H9 (cell line): ENCODE measurements at regions not wholly inside any gene's neighbourhood (a gene's known extent, or its start where the extent isn't known, plus 50 kb on each side); places are given as distances from the start of the nearest gene placed in this dataset.

ENCODE experiments used
- DNase-seq: peaks from one replicate; pipeline ENCODE4 v3.0.0-alpha.2; 2017
- H2AFZ ChIP-seq: one replicate; pipeline ENCODE4 v1.6.1; 2013; ENCODE audit warnings: mild to moderate bottlenecking, low read length, control low read depth, moderate library complexity
- H2AK5ac ChIP-seq: 2 replicates; pipeline ENCODE4 v1.6.1; 2013; ENCODE audit warnings: low read length, control low read depth, mixed read lengths; ENCODE audit not compliant: insufficient read length
- H2BK120ac ChIP-seq: one replicate; pipeline ENCODE4 v1.6.1; 2013; ENCODE audit warnings: low read depth, mild to moderate bottlenecking, low read length, control low read depth, inconsistent platforms; ENCODE audit not compliant: poor library complexity, severe bottlenecking
- H2BK12ac ChIP-seq: 2 replicates; pipeline ENCODE4 v1.6.1; 2013; ENCODE audit warnings: low read length, control low read depth, mixed read lengths, low read depth; ENCODE audit not compliant: insufficient read length
- H2BK15ac ChIP-seq: 2 replicates; pipeline ENCODE4 v1.6.1; 2013; ENCODE audit warnings: low read depth, low read length, control low read depth
- H2BK20ac ChIP-seq: one replicate; pipeline ENCODE4 v1.6.1; 2013; ENCODE audit warnings: low read depth, mild to moderate bottlenecking, low read length, control low read depth, inconsistent platforms; ENCODE audit not compliant: poor library complexity, severe bottlenecking
- H2BK5ac ChIP-seq: 2 replicates; pipeline ENCODE4 v1.6.1; 2013; ENCODE audit warnings: low read length, control low read depth, mixed read lengths; ENCODE audit not compliant: insufficient read length
- H3K14ac ChIP-seq: 2 replicates; pipeline ENCODE4 v1.6.1; 2013; ENCODE audit warnings: low read length, control low read depth; ENCODE audit not compliant: insufficient read depth
- H3K18ac ChIP-seq: 2 replicates; pipeline ENCODE4 v1.6.1; 2013; ENCODE audit warnings: low read depth, mild to moderate bottlenecking, mixed read lengths, low read length, control low read depth; ENCODE audit not compliant: insufficient read length
- H3K23ac ChIP-seq: 2 replicates; pipeline ENCODE4 v1.6.1; 2013; ENCODE audit warnings: low read length, control low read depth, mixed read lengths, low read depth; ENCODE audit not compliant: insufficient read length
- H3K23me2 ChIP-seq: 2 replicates; pipeline ENCODE4 v1.6.1; 2013; ENCODE audit warnings: low read depth, mild to moderate bottlenecking, mixed read lengths, low read length, control low read depth; ENCODE audit not compliant: insufficient read length, poor library complexity, severe bottlenecking
- H3K27ac ChIP-seq: 2 replicates; pipeline ENCODE4 v1.5.1; 2013; ENCODE audit warnings: low read length, control low read depth, mixed read lengths, low read depth; ENCODE audit not compliant: insufficient read length
- H3K27me3 ChIP-seq: 2 replicates; pipeline ENCODE4 v1.6.1; 2013; ENCODE audit warnings: low read length, control low read depth, inconsistent platforms; ENCODE audit not compliant: insufficient read depth
- H3K4ac ChIP-seq: 2 replicates; pipeline ENCODE4 v1.6.1; 2013; ENCODE audit warnings: low read depth, mild to moderate bottlenecking, control low read depth, inconsistent platforms, low read length, moderate library complexity
- H3K4me1 ChIP-seq: 2 replicates; pipeline ENCODE4 v1.6.1; 2013; ENCODE audit warnings: low read length, control low read depth, inconsistent platforms; ENCODE audit not compliant: insufficient read depth
- H3K4me2 ChIP-seq: 2 replicates; pipeline ENCODE4 v1.6.1; 2013; ENCODE audit warnings: low read length, control low read depth, mixed read lengths; ENCODE audit not compliant: insufficient read length, insufficient read depth
- H3K56ac ChIP-seq: 2 replicates; pipeline ENCODE4 v1.6.1; 2013; ENCODE audit warnings: low read depth, mild to moderate bottlenecking, mixed read lengths, low read length, control low read depth; ENCODE audit not compliant: insufficient read length
- H3K79me1 ChIP-seq: 2 replicates; pipeline ENCODE4 v1.6.1; 2013; ENCODE audit warnings: low read depth, mild to moderate bottlenecking, moderate library complexity, low read length, control low read depth, inconsistent platforms; ENCODE audit not compliant: insufficient read depth, poor library complexity, severe bottlenecking
- H3K79me2 ChIP-seq: 2 replicates; pipeline ENCODE4 v1.6.1; 2013; ENCODE audit warnings: low read length, control low read depth, inconsistent platforms; ENCODE audit not compliant: insufficient read depth
- H3K9ac ChIP-seq: 2 replicates; pipeline ENCODE4 v1.6.1; 2013; ENCODE audit warnings: low read length, control low read depth, mixed read lengths; ENCODE audit not compliant: insufficient read length; ENCODE audit errors: extremely low read depth
- H3K9me3 ChIP-seq: one replicate; pipeline ENCODE4 v1.6.1; 2013; ENCODE audit warnings: low read depth, low read length, inconsistent platforms; ENCODE audit not compliant: control insufficient read depth
- H3T11ph ChIP-seq: one replicate; pipeline ENCODE4 v1.6.1; 2013; ENCODE audit warnings: mild to moderate bottlenecking, low read length, control low read depth, inconsistent platforms
- H4K20me1 ChIP-seq: one replicate; pipeline ENCODE4 v1.6.1; 2013; ENCODE audit not compliant: control insufficient read depth, insufficient read length, insufficient read depth
- H4K5ac ChIP-seq: 2 replicates; pipeline ENCODE4 v1.6.1; 2013; ENCODE audit warnings: low read depth, mild to moderate bottlenecking, mixed read lengths, low read length, control low read depth; ENCODE audit not compliant: insufficient read length
- H4K8ac ChIP-seq: replicated peaks from 2 replicates; pipeline ENCODE4 v1.6.1; 2013; ENCODE audit warnings: low read length, control low read depth, mixed read lengths, low read depth; ENCODE audit not compliant: insufficient read length
- H4K91ac ChIP-seq: 2 replicates; pipeline ENCODE4 v1.6.1; 2013; ENCODE audit warnings: low read depth, mild to moderate bottlenecking, moderate library complexity, mixed read lengths, low read length, control low read depth; ENCODE audit not compliant: insufficient read length
- H3K27ac Mint-ChIP-seq, 3 experiments: 2 replicates in 2 of 3; 3 replicates in 1 of 3; pipeline ENCODE4 v1.8.0; 2020 to 2021; ENCODE audit warnings: mixed read lengths in 3 of 3, mild to moderate bottlenecking in 1 of 3, moderate library complexity in 1 of 3
- H3K27me3 Mint-ChIP-seq: 2 replicates; pipeline ENCODE4 v1.8.0; 2021; ENCODE audit warnings: low read depth, mild to moderate bottlenecking, moderate library complexity, mixed read lengths
- H3K36me3 Mint-ChIP-seq, 3 experiments: 2 replicates in 2 of 3; 3 replicates in 1 of 3; pipeline ENCODE4 v1.8.0; 2020 to 2021; ENCODE audit warnings: low read depth in 3 of 3, mixed read lengths in 3 of 3; ENCODE audit not compliant: insufficient read depth in 1 of 3
- H3K4me1 Mint-ChIP-seq, 2 experiments: 2 replicates each; pipeline ENCODE4 v1.8.0; 2020; ENCODE audit warnings: mixed read lengths in 2 of 2
- H3K4me3 Mint-ChIP-seq, 2 experiments: 2 replicates in 1 of 2; 3 replicates in 1 of 2; pipeline ENCODE4 v1.8.0; 2020 to 2021; ENCODE audit warnings: mild to moderate bottlenecking in 2 of 2, mixed read lengths in 2 of 2, moderate library complexity in 1 of 2
- H3K9me3 Mint-ChIP-seq, 2 experiments: 2 replicates in 1 of 2; 3 replicates in 1 of 2; pipeline ENCODE4 v1.8.0; 2020; ENCODE audit warnings: mild to moderate bottlenecking in 2 of 2, mixed read lengths in 2 of 2, moderate library complexity in 1 of 2
- WGBS: extraction: QIAGEN DNeasy Blood & Tissue Kit; methylation state at CpG from one replicate; pipeline ENCODE4 v1.1.7; 2013; ENCODE audit warnings: missing lambda C conversion rate, low lambda C conversion rate, mixed read lengths; ENCODE audit not compliant: insufficient read length; ENCODE audit errors: extremely low coverage; 5-methylcytosine and 5-hydroxymethylcytosine counted together
- TF ChIP-seq, protein P1 (sequence below): fragments of 200-600 bp; sonication (generic); conservative IDR thresholded peaks from 3 replicates; pipeline ENCODE4 v1.8.0; 2021; ENCODE audit warnings: antibody characterized with exemption, mild to moderate bottlenecking

DNA sequence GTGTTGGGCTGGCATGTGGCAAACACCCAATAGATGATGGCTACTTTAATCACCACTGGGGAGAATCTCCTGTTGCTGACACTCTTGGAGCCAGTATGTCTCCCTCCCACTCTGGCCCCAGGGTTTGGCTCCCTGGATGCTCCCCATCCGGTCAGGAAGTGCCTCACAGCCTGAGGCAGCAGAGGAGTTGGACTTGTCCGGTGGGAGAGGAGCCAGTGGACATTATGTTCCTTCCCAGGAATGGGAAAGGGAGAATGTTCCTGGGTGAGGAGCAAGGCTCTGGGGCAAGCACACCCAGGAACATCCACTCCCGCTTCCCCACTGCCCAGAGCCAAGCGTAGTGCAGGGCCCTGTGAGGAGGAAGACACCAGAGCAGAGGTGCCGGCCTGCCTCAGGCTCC lies 84.6 kb upstream of the NAV2 start:
- Histone ChIP-seq H3K23me2 (no peaks in the 10 kb centered on the region), H2BK120ac (no peak overlapping the region), H4K20me1 (no peaks in the 10 kb centered on the region), H3K4ac (no peak overlapping the region; the same call in 1 of the 2 replicates), H3K27ac (no peak overlapping the region), H4K91ac (no peak overlapping the region), H3K79me2 (no peaks in the 10 kb centered on the region), H2BK20ac (no peak overlapping the region), H2AK5ac (no peak overlapping the region), H3K9me3 (no peaks in the 10 kb centered on the region), H4K5ac (no peak overlapping the region), H3K56ac (no peak overlapping the region), H3K23ac (no peak overlapping the region), H3K9ac (no peak overlapping the region), H4K8ac (no peak overlapping the region), H3K14ac (no peak overlapping the region), H2BK12ac (no peak overlapping the region), H2BK15ac (no peak overlapping the region), H3K79me1 (no peaks in the 10 kb centered on the region), H3K18ac (no peak overlapping the region), H3K27me3 (no peaks in the 10 kb centered on the region), H3T11ph (no peak overlapping the region), H3K4me2 (no peak overlapping the region), H3K4me1 (no peaks in the 10 kb centered on the region), H2BK5ac (no peak overlapping the region), H2AFZ (no peak overlapping the region)
- Mint-ChIP-seq H3K36me3 (peaks cover 4 to 16% (median 6%) of the 10 kb centered on the region in 3 experiments; a peak in 6 of 7 replicates), H3K27me3 (peaks cover 8% of the 10 kb centered on the region), H3K27ac (no peak overlapping the region), H3K9me3 (peaks cover 8 to 17% of the 10 kb centered on the region in 2 experiments), H3K4me1 (no peaks in the 10 kb centered on the region), H3K4me3 (no peak overlapping the region)
- TF ChIP-seq, protein P1, sequence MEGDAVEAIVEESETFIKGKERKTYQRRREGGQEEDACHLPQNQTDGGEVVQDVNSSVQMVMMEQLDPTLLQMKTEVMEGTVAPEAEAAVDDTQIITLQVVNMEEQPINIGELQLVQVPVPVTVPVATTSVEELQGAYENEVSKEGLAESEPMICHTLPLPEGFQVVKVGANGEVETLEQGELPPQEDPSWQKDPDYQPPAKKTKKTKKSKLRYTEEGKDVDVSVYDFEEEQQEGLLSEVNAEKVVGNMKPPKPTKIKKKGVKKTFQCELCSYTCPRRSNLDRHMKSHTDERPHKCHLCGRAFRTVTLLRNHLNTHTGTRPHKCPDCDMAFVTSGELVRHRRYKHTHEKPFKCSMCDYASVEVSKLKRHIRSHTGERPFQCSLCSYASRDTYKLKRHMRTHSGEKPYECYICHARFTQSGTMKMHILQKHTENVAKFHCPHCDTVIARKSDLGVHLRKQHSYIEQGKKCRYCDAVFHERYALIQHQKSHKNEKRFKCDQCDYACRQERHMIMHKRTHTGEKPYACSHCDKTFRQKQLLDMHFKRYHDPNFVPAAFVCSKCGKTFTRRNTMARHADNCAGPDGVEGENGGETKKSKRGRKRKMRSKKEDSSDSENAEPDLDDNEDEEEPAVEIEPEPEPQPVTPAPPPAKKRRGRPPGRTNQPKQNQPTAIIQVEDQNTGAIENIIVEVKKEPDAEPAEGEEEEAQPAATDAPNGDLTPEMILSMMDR: no peak
- no CpG with 5 or more reads among the region's 5 CpGs for WGBS
- DNase-seq: no peak
